Spleen (tissue), 11 donors: ENCODE measurements at regions not wholly inside any gene's neighbourhood (a gene's known extent, or its start where the extent isn't known, plus 50 kb on each side); places are given as distances from the start of the nearest gene placed in this dataset.

ENCODE experiments used
- DNase-seq: peaks from one replicate; pipeline ENCODE4 v3.0.0-alpha.2; 2020
- H3K27ac ChIP-seq, 8 donors: fragments of 200-600 bp; sonication (generic) in 7 of 8; 1 replicate in 4 of 8; 2 replicates in 4 of 8; pipeline versions ENCODE4 v1.5.0 to v1.8.0; 2016 to 2021; ENCODE audit warnings: inconsistent platforms in 4 of 8, mild to moderate bottlenecking in 4 of 8, moderate library complexity in 1 of 8
- H3K27me3 ChIP-seq, 7 donors: fragments of 200-600 bp; sonication (generic) in 6 of 7; replicated peaks in 1 of 7; 1 replicate in 4 of 7; 2 replicates in 3 of 7; pipeline versions ENCODE4 v1.5.0 to v1.8.0; 2016 to 2021; ENCODE audit warnings: inconsistent platforms in 3 of 7, mild to moderate bottlenecking in 1 of 7
- H3K36me3 ChIP-seq, 6 donors: fragments of 200-600 bp; sonication (generic) in 5 of 6; 1 replicate in 4 of 6; 2 replicates in 2 of 6; pipeline versions ENCODE4 v1.5.0 to v1.8.0; 2016 to 2021; ENCODE audit warnings: inconsistent platforms in 2 of 6
- H3K4me1 ChIP-seq, 6 donors: fragments of 200-600 bp; sonication (generic) in 5 of 6; 1 replicate in 3 of 6; 2 replicates in 3 of 6; pipeline versions ENCODE4 v1.5.0 to v1.8.0; 2016 to 2021; ENCODE audit warnings: inconsistent platforms in 3 of 6
- H3K4me3 ChIP-seq, 8 donors: fragments of 200-600 bp; sonication (generic) in 7 of 8; 1 replicate in 4 of 8; 2 replicates in 4 of 8; pipeline versions ENCODE4 v1.5.0 to v1.8.0; 2016 to 2021; ENCODE audit warnings: inconsistent platforms in 4 of 8, mild to moderate bottlenecking in 4 of 8, moderate library complexity in 2 of 8
- H3K9me3 ChIP-seq, 8 donors: fragments of 200-600 bp; sonication (generic) in 7 of 8; 1 replicate in 4 of 8; 2 replicates in 4 of 8; pipeline versions ENCODE4 v1.5.0 to v1.8.0; 2016 to 2021; ENCODE audit warnings: inconsistent platforms in 4 of 8
- CTCF ChIP-seq, 11 experiments: fragments of 200-600 bp in 7 of 11; fragments of 450-650 bp in 4 of 11; sonication (generic) in 4 of 11; IDR thresholded peaks in 8 of 11; conservative IDR thresholded peaks in 3 of 11; 1 replicate in 7 of 11; 2 replicates in 4 of 11; pipeline versions ENCODE4 v1.4.0 to v1.8.0; 2016 to 2021; ENCODE audit warnings: antibody characterized with exemption in 11 of 11, inconsistent platforms in 4 of 11, mild to moderate bottlenecking in 1 of 11
- POLR2A ChIP-seq, 3 donors: fragments of 450-650 bp; IDR thresholded peaks; one replicate each; pipeline ENCODE4 v1.5.1; 2017; ENCODE audit warnings: antibody characterized with exemption in 3 of 3, mild to moderate bottlenecking in 1 of 3
- POLR2AphosphoS5 ChIP-seq, 3 donors: sonication (generic); formaldehyde crosslinking; IDR thresholded peaks; one replicate each; pipeline ENCODE4 v1.5.1; 2017; ENCODE audit warnings: antibody characterized with exemption in 3 of 3
- WGBS, 5 donors: extraction: QIAGEN DNeasy Blood & Tissue Kit in 3 of 5; methylation state at CpG; one replicate each; pipeline versions ENCODE4 v1.1.5 to v1.1.7; 2013 to 2018; 5-methylcytosine and 5-hydroxymethylcytosine counted together
- intact Hi-C: fragments of 100-400 bp; cut with DNase I; formaldehyde crosslinking; loops from one replicate; pipeline ENCODE4 v1.15.0; 2023; ENCODE audit warnings: low total_unique reads
- donor health status: healthy with polysubstance abuse.
- donor health status: DM: no; HTN: no; CAD: no; lungs with moderate emphysema.
- donor health status: DM: no; HTN: no; CAD: no.
- donor health status: Bipolar disorder and iron deficiency.
- donor health status: healthy.
- donor health status: DM: no; HTN: no; CAD: no.
- donor health status: DM: yes; HTN: yes; CAD: no.

GRCh38 chrY:11293392-11293791 is 1407.6 kb upstream of the USP9Y start:
- 44 to 49% (median 48%) methylated on average over 5 of the region's 5 CpGs for WGBS, 5 donors
- H3K27ac ChIP-seq = no peak overlapping the region
- no peak for DNase-seq
- H3K4me3 ChIP-seq = no peak overlapping the region
- TF ChIP-seq POLR2A (IDR thresholded peaks at IDR 0.05) = no peak
- no peak for TF ChIP-seq POLR2AphosphoS5 (IDR thresholded peaks at IDR 0.05)
- TF ChIP-seq CTCF (IDR thresholded peaks at IDR 0.05 in 8 of 11, conservative IDR thresholded peaks at IDR 0.05 in 3 of 11) = no peak
- peaks cover 0 to 7% (median 0%) of the 10 kb centered on the region in 8 donors for H3K9me3 ChIP-seq
- H3K4me1 ChIP-seq = no peaks in the 10 kb centered on the region
- H3K27me3 ChIP-seq = no peaks in the 10 kb centered on the region
- H3K36me3 ChIP-seq = no peaks in the 10 kb centered on the region
- intact Hi-C loops = no loop called here

- H3K4me1 ChIP-seq = no peaks in the 10 kb centered on the region
- no peaks in the 10 kb centered on the region for H3K9me3 ChIP-seq
- 62 to 78% (median 74%) methylated on average over 12 to 13 of the region's 13 CpGs for WGBS, 5 donors
- no peak overlapping the region for H3K4me3 ChIP-seq
- H3K36me3 ChIP-seq = no peaks in the 10 kb centered on the region
- H3K27ac ChIP-seq = no peak overlapping the region
- intact Hi-C loops = no loop called here
- H3K27me3 ChIP-seq = no peaks in the 10 kb centered on the region
- DNase-seq = peak; percentile 54
- no peak for TF ChIP-seq CTCF (IDR thresholded peaks at IDR 0.05 in 8 of 11, conservative IDR thresholded peaks at IDR 0.05 in 3 of 11)
- TF ChIP-seq POLR2AphosphoS5 (IDR thresholded peaks at IDR 0.05) = no peak
- TF ChIP-seq POLR2A (IDR thresholded peaks at IDR 0.05) = no peak
These were observed 1366.9 kb upstream of the USP9Y start for GRCh38 chrY:11334151-11334550.
